ENCODE measurements at regions not wholly inside any gene's neighbourhood (a gene's known extent, or its start where the extent isn't known, plus 50 kb on each side); places are given as distances from the start of the nearest gene placed in this dataset.

DNA sequence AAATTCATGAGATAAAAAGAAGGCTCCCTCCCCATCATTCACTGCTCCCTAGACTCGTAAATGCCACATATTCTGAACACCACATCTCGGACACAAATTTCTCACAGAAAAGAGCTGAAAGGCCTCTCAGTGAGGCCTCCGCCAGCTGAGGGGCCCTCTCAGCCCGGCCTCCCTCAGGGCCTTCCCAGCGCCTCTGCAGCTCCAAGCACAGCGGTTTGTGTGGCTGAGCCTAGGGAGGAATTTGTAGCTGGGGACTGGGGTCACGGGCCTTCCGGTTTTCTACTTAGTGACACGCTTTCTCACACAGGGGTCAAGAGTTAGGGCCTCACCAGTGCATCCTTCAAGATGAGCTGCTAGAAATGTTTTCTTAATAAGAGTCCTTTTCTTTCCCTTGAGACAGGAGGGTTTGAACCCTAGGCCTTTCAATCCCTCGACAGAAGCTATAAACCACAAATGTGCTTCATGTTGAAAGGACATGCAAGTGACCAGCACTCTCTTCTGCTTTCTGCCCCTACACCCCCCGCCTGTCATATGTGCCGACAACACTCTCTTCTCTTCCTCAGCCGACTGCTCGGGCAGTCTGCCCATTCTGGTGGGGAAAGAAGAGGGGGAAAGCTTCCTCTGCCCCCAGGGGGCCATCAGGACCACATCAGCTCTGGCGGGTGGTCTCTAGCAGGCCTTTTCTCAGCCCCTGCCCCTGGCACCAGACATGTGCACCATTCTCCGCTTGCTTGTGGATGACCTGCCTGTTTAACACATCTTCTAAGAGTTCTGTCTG, 104.9 kb downstream of the CHIC2 start:
- intact Hi-C loops (cut with micrococcal nuclease), result no loop called here

- intact Hi-C loops (cut with micrococcal nuclease), result no loop called here
Measured at GRCh38 chr4:53956454-53956853, 108.0 kb downstream of the CHIC2 start.

GRCh38 chr4:53956053-53956452, 108.4 kb downstream of the CHIC2 start:
- intact Hi-C loops (cut with micrococcal nuclease), result no loop called here

DNA sequence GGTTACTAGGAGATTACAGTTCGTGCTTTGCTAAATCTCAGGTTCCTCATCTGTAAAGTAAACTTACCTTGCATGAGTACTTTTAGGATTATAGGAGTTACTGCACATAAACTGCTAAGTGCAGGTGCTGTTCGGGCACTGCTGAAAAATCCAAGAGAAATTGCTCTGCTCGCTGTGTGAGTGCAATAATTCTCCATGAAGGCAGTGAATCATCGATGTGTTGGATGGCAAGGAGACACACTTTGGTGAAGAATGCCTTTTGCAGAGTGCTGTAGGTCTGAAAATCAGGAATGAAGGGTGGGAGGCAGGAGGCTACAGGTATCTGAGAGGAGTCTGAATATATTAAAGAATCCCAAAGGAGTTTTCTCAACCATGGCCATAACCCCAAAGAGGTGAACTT, 113.0 kb downstream of the CHIC2 start:
- intact Hi-C loops (cut with micrococcal nuclease), result no loop called here

DNA sequence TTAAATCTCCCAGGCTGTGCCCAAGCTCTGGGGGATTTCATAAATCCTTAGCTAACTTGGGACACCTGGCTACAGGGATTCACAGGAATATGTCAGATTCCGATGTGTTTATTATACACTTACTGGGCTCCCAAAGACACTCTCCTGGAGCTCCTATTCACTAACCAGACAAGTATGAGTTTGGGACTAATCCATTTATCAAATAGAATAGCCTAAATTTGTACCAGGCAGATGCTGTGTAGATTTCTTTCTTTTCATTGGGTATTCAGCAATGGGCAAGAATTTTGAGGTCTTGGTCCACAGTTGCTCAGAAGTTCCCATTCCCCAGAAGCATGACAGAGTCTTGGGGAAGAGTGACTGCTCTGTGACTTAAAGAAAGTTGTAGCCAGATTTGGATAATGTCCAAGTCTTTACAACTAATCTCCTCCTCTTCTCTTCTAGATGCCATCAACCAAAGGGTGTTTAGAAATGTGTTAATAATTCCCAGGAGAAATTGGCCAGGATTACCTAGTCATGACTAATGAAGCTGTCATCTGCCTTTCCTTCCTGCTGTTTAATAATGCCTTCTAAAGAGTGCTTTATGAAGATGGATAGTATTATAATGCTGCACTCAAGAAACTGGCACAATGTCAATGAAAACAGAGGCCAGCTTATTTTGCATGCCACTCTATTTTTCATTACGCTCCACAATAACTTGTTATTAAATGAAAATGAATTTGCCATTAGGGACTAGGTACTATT, 120.9 kb downstream of the CHIC2 start:
- intact Hi-C loops (cut with micrococcal nuclease), result no loop called here

DNA sequence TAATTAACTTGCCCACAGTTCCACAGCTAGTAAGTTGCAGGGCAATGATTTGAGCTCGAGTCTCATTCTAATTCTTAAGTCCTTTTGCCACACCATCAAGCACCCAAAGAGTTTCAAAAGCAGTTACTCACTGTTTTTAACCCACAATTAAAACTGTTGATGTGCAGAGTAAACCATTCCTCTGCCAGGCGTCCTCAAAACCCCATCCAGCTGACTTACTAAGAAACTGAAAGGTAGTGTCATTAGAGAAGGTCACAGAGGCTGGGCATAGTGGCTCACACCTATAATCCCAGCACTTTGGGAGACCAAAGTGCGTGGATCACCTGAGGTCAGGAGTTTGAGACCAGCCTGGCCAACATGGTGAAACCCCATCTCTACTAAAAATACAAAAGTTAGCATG, 121.7 kb downstream of the CHIC2 start:
- intact Hi-C loops (cut with micrococcal nuclease), result no loop called here

DNA sequence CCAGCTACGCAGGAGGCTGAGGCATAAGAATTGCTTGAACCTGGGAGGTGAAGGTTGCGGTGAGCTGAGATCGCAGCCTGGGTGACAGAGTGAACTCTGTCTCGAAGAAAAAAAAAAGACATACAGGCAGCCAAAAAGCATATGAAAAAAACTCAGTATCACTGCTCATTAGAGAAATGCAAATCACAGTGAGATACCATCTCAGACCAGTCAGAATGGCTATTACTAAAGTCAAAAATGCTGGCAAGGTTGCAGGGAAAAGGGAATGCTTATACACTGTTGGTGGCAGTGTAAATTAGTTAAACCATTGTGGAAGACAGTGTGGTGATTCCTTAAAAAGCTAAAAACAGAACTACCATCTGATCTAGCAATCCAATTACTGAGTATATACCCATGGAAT, 123.1 kb downstream of the CHIC2 start:
- intact Hi-C loops (cut with micrococcal nuclease), result no loop called here

- intact Hi-C loops (cut with micrococcal nuclease), result loop anchor here (10.0 kb wide), 1 partner anchor 155 kb away; no protein-coding TSS in a partner anchor
Measured at GRCh38 chr4:53939892-53940291, 124.5 kb downstream of the CHIC2 start.

DNA sequence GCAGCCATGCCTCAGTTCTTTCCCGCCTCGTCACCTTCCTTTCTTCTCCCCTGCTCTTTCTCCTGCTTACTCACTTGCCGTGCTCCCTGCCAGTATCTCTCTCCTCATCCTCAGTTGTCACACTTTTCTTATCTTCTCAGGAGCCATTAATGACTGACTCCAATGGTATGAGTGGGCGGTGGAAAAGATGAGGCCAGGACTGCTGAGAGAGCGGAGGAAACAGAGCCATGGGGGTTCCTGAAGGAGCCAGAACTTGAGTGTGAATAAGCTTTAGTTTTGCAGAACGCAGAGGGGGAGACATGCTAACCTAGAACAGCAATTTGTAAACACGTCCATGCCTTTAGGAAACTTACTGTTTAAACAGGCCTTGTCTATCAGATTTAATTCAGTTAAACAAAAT, 126.5 kb downstream of the CHIC2 start:
- intact Hi-C loops (cut with micrococcal nuclease), result loop anchor here (10.0 kb wide), 1 partner anchor 157 kb away; no protein-coding TSS in a partner anchor

DNA sequence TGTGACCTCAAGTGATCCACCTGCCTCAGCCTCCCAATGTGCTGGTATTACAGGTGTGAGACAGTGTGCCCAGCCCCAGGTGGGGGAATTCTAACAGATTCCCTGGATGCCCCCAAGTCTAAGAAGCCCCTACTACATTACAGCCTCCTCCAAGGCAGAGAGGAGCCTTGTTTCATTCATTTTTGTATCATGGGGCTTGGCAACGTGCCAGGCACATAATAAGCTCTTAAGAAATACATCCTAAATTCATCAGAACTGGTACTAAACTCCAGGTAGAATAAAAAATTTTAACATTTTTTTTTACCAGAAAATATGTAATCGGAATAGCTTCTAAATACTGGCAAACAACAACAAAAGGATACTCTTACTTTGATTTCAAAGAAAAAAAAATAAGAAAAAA, 127.1 kb downstream of the CHIC2 start:
- intact Hi-C loops (cut with micrococcal nuclease), result loop anchor here (10.0 kb wide), 1 partner anchor 157 kb away; no protein-coding TSS in a partner anchor

DNA sequence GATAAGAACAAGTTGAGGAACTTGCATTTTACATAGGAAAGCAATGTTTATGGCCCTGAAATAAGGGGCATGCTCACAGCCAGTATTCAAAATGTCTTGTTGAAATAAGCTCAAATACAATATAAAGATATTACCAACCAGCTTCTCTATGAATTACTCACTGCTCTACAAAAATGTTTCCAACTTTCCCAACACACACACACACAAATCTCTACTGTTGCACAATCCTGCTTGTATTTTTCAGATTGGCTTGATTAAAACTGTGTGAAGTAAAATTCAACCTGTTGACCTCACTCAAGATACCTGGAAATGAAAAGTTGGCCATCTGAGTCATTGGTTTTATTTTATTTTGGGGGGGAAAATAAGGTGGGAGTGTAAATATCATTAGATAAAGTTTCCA, 128.6 kb downstream of the CHIC2 start:
- intact Hi-C loops (cut with micrococcal nuclease), result loop anchor here (10.0 kb wide), 1 partner anchor 159 kb away; no protein-coding TSS in a partner anchor

DNA sequence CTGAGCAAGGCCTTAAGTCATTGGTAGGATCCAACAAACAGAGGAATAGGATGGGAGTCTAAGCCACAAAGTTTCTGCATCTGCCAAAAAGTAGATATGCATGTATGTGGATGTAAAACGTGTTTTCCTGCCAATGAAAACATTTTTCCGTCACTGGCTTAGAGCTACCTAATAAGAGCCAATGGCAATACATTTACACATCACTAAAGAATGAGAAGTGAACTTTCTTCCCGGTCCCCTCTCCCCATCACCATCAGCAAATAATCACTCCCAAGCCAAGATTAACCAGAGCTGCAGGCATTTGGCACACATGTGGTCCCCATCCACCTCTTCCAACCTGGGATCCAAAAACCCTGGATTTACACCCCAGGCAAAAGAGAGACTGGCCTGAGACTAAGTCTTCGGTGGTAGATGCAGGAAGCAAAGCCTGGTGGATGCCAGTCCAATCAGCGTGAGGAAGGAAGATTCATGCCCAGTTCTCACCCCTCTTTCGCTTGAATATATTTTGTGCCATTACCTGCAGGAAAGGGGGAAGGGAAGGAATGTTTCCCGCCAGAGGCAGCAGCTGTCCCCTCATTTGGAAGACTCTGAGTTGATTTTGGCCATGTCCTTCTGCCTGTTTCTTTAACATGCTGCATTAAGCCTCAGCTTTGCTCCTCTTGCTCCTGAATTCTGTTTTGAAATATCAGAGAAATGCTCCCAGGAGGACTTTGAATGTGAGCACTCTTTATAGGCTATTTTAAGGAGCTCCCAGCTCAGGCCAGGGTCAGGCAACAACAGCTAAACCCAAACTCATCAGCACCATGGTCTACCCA, 131.4 kb downstream of the CHIC2 start:
- intact Hi-C loops (cut with micrococcal nuclease), result loop anchor here (10.0 kb wide), 1 partner anchor 162 kb away; no protein-coding TSS in a partner anchor

DNA sequence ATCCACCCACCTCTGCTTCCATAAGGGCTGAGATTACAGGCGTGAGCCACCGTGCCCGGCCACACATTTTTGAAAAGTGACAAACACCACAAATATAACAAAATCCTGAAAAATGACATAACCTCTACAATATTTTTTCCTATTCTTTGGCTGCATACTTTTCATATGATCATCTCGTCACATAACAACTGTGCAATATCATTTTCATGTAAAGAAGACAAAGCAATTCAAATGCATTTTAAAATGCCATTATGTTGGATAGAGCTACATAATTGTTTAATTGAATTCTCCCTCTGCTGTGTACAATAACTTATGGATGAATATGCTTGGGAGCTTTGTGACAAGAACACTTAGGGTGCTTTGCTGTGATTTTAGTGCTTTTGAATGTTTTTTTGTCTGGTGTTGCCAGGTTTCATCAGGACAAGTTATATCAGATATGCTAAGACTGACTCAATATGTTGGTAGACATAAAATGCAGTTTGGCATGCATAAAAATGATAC, 132.9 kb downstream of the CHIC2 start:
- intact Hi-C loops (cut with micrococcal nuclease), result loop anchor here (10.0 kb wide), 1 partner anchor 163 kb away; no protein-coding TSS in a partner anchor

GRCh38 chr4:53929955-53930798, 134.2 kb downstream of the CHIC2 start:
- intact Hi-C loops (cut with micrococcal nuclease), result loop anchor here (1.0 to 10.0 kb wide), 3 partner anchors 165 to 303 kb away; no protein-coding TSS in a partner anchor

DNA sequence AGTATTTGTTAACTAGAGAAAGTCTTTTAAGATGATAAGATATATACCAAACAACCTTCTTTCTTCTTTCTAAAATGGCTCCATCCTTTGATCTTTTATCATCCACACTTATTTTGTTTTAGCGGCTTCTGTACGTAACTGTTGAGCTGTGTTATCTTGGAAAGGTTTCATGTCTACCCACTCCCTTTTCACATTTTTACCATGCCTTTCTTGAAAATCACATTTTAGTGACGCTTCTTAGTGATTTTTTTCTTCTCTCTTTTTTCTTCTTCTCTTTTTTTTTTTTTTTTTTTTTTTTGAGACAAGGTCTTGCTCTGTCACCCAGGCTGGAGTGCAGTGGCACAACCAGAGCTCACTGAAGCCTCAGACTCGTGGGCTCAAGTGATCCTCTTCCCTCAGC, 135.1 kb downstream of the CHIC2 start:
- intact Hi-C loops (cut with micrococcal nuclease), result no loop called here

DNA sequence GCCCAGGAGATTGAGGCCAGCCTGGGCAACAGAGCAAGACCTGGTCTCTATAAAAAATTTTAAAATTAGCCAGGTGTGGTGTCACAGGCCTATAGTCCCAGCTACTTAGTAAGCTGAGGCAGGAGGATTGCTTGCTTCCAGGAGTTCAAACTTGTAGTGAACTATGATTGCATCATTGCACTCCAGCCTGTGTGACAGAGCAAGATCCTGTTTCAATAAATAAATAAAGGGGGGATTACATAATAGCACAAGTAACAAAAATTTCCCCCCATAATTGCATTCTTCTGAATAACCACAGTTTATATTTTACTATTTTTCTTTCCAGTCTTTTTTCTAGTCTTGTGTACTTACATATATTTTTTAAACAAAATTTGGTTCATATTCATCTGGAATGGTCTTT, 135.6 kb downstream of the CHIC2 start:
- intact Hi-C loops (cut with micrococcal nuclease), result no loop called here

DNA sequence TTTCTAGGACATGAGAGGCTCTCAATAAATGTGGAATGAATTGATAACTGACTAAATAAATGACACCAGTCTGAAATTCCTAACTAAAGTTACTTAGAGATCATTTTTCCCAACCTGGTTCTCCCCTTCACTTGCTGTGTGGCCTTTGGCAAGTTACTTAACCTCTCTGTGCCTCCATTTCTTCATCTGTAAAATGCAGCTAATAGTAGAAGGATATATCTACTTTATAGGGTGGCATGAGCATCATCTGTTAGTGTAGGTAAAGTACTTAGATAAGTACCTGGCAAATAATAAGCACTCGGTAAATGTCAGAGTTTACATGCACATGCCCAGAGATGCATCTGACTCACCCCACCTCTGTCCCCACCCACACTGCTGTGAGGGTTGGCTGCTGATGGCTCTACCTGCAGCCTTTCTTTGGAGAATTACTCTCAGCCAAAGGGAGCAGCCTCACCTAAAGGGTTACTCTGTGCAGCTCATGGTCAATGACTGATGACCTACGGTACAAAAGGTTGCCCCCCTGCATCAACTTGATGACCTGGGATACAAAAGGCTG, 139.3 kb downstream of the CHIC2 start:
- intact Hi-C loops (cut with micrococcal nuclease), result no loop called here

DNA sequence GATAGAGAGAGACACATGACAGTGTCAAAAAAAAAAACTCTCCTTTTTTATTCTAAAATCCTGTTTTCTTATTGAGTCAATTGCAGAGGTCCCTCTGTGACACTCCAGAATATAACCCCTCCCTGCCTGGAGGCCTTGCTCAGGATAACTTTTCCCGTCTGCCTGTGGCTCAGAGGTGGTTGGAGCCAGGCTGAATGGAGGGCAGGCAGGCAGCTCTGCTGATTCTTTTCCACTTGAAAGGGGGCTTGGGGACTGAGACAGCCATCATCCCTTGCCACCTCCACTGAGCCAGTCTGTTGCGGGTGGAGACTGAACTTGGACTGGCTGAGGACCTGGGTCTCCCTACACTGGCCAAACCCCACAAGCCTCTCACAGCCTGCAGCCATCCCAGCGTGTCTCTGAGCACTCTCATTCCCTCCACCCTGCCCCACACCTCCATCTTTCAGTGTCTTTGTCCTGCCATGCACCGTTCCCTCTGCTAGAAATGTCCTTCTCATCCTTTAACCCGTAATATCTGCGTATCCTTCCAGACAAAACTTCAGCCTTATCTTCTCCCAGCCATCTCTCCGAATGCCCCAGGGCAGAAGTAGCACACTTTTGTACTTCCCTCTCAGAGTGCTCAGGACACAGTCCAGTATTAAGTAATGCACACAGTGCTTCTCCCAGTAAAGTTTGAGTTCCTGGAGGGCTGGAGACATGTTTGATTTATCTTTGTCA, 139.9 kb downstream of the CHIC2 start:
- intact Hi-C loops (cut with micrococcal nuclease), result no loop called here

DNA sequence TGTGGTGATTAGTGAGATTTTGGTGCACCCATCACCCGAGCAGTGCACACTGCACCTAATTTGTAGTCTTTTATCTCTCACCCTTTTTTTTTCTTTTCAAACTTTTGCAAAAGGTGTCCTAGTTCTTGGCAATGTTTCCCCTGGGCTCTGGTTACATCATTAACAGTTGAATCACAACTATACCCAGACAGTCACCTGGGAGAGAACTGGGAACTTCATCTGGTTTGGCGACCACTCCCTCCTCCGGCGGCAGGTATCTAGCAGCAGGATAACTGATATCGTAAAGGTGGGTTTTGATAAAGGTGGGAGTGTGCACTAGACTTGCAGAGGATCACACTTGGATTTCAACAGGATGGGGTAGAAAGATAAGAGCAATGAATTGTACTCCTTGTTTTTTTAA, 140.5 kb downstream of the CHIC2 start:
- intact Hi-C loops (cut with micrococcal nuclease), result no loop called here

All from T-helper 2 cell treated with Interferon-gamma antibody and Interleukin-4, amounts not matched to agents 100 ng/mL and 5 ng/mL, for 36 hours (primary cell).